ENCODE measurements at regions not wholly inside any gene's neighbourhood (a gene's known extent, or its start where the extent isn't known, plus 50 kb on each side); places are given as distances from the start of the nearest gene placed in this dataset.

DNA sequence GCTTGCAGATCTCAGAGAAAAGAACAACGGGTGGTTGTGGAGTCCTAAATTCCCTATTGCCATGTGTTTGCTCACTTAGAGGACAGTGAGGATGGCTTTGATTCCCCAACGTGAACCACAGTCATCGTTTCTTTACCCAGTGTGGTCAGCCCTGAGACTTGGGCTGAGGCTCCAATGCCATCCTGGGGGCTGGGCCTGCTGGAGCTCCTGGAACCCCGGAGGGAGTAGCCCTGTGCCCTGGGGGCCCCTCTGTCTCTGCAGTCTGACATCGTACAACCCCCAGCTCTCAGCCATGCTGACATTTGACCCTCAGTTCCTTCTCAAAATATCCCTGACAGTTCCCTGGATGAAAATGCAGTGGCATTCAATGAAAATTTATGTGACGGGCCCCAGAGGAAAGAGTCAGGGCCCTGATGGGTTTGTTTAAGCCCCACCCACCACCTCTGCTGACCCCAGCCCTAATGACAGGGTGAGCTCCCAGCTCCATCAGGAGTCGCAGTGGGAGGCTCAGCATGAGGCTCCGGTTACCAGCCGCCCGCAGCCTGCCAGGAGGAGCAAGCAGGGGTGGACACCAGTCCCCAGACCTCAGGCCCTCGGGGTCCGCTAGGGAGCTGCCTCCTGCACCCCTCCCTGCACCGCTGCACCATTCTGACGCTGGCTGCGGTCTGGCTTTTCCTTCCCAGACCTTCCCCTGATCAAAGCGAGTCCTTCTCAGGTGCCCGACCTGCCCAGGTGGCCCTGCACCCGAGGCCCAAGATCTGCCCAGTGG lies 120.9 kb downstream of the TWIST2 start:
- TF ChIP-seq POLR2A (IDR thresholded peaks at IDR 0.05; ENCODE audit: low read length) (no peak), GATA1 (IDR thresholded peaks at IDR 0.05; ENCODE audit: low read depth, low read length) (no peak)
